ENCODE measurements at regions not wholly inside any gene's neighbourhood (a gene's known extent, or its start where the extent isn't known, plus 50 kb on each side); places are given as distances from the start of the nearest gene placed in this dataset.

DNA sequence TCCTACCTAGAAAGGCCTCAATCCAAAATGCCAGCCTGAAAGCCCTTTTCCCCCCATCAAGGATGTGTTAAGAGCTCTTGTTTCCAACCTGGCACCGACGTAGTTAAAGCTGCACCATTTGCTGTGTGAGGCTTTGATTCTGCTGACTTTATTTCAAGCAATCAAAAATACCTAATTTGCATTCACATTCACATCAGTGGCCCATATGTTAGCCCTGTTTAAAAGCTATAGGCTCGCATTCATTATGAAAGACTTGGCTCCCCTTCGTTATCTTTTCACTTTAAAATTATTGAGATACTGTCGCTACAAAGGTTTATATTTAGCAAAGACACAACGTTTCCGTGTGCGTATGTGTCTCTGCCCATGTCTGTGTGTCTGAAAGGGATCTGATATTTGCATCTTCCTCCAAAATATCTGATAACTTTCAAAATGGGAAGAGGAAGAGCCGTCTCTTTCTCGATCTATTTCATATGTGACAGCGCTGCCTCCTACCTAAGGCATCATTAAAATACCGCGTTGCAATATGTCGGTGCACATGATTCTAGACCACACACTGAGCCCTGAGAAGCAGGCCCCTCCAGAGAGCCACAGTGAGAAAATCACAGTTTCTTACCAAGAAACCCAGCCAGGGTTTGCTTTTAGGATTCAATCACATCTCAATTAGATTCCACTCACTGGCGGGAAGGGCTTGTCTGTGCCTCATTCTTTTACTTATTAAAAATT, 57.1 kb upstream of the ITPRID1 start:
- no peak for DNase-seq

- no peak for DNase-seq
Measured at GRCh38 chr7:31457551-31457950, 56.3 kb upstream of the ITPRID1 start.

DNA sequence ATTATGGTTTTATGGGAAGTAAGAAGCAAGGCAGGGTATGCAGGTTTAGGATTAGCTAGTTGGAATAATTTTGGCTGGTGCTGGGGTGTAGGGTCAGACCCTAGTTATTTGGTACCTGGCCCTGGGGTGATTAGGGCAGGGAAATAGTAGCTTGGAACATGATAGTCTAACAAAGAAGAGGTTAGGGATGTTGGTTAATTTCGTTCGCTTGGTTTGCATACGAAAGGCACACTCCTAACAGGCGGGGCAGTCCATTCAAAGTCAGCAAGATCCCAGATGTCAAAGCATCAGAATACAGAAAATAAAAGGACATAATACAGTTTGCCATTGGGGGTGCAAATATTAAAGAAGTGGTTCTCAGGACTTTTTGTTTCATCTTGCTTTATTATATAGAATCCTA, 55.7 kb upstream of the ITPRID1 start:
- DNase-seq = no peak

- no peak for DNase-seq
Measured at GRCh38 chr7:31462636-31463035, 51.3 kb upstream of the ITPRID1 start.
